Gastroesophageal sphincter (tissue), 4 donors: ENCODE measurements at regions not wholly inside any gene's neighbourhood (a gene's known extent, or its start where the extent isn't known, plus 50 kb on each side); places are given as distances from the start of the nearest gene placed in this dataset.

ENCODE experiments used
- ATAC-seq: fragments of 150-250 bp; one replicate; pipeline ENCODE4 v1.9.1; 2016; ENCODE audit warnings: mild to moderate bottlenecking, moderate library complexity
- H3K27ac ChIP-seq, 4 donors: fragments of 200-600 bp; sonication (generic) in 3 of 4; 1 replicate in 3 of 4; 2 replicates in 1 of 4; pipeline ENCODE4 v1.5.1; 2016 to 2019
- H3K27me3 ChIP-seq: fragments of 200-600 bp; sonication (generic); one replicate; pipeline ENCODE4 v1.5.1; 2019
- H3K36me3 ChIP-seq, 2 donors: fragments of 200-600 bp; sonication (generic); one replicate each; pipeline ENCODE4 v1.5.1; 2019; ENCODE audit warnings: control low read depth in 1 of 2
- H3K4me1 ChIP-seq, 3 donors: fragments of 200-600 bp; sonication (generic); 1 replicate in 2 of 3; 2 replicates in 1 of 3; pipeline ENCODE4 v1.5.1; 2016 to 2019; ENCODE audit warnings: control low read depth in 2 of 3
- H3K4me3 ChIP-seq, 2 donors: fragments of 200-600 bp; sonication (generic); one replicate each; pipeline ENCODE4 v1.5.1; 2019; ENCODE audit warnings: mild to moderate bottlenecking in 1 of 2, moderate library complexity in 1 of 2
- H3K9me3 ChIP-seq, 3 donors: fragments of 200-600 bp; sonication (generic); one replicate each; pipeline ENCODE4 v1.5.1; 2017 to 2019; ENCODE audit warnings: control low read depth in 2 of 3
- EP300 ChIP-seq: sonication (generic); formaldehyde crosslinking; IDR thresholded peaks from one replicate; pipeline ENCODE4 v1.6.1; 2017; ENCODE audit warnings: antibody characterized with exemption, mild to moderate bottlenecking
- POLR2A ChIP-seq, 2 donors: fragments of 450-650 bp; IDR thresholded peaks; one replicate each; pipeline ENCODE4 v1.6.1; 2017; ENCODE audit warnings: antibody characterized with exemption in 2 of 2, mild to moderate bottlenecking in 2 of 2, moderate library complexity in 1 of 2
- POLR2AphosphoS5 ChIP-seq: sonication (generic); formaldehyde crosslinking; IDR thresholded peaks from one replicate; pipeline ENCODE4 v1.6.1; 2017; ENCODE audit warnings: antibody characterized with exemption
- WGBS, 2 donors: methylation state at CpG; one replicate each; pipeline ENCODE4 v1.1.5; 2018; ENCODE audit warnings: low coverage in 1 of 2; 5-methylcytosine and 5-hydroxymethylcytosine counted together
- TF ChIP-seq, protein P1 (sequence below), 4 experiments: fragments of 200-600 bp in 2 of 4; fragments of 450-650 bp in 2 of 4; sonication (generic) in 1 of 4; IDR thresholded peaks; one replicate each; pipeline ENCODE4 v1.5.1; 2017 to 2019; ENCODE audit warnings: antibody characterized with exemption in 4 of 4, mild to moderate bottlenecking in 2 of 4, moderate library complexity in 2 of 4

DNA sequence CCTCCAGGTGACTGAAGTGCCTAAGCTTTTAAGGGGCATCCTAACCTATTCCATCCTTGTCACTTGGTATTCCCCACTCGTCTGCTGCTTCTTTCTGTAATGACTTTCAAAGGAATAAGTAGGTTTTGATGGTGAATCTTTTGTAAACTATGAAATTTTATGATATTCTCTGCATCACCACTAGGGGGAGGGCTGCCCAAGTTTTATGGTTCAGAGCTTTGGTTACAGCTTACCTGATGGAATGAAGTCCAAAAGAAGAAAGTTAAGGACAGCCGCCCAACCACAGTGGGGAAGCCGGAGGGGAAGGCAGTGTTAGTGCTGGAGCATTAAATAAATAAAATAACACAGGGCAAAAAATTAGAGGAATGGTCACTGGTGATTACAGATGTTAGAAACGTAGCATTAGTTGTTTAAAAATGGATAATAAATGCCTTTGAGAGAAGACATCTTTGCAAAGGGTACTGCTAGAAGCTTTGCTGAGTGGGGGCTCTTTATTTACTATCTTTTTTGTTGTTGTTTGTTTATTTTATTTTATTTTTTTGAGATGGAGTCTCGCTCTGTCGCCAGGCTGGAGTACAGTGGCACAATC lies 204.9 kb downstream of the GBA3 start:
- H3K27ac ChIP-seq, result no peak overlapping the region
- no peak overlapping the region for H3K4me3 ChIP-seq
- TF ChIP-seq EP300, result no peak
- TF ChIP-seq, protein P1, sequence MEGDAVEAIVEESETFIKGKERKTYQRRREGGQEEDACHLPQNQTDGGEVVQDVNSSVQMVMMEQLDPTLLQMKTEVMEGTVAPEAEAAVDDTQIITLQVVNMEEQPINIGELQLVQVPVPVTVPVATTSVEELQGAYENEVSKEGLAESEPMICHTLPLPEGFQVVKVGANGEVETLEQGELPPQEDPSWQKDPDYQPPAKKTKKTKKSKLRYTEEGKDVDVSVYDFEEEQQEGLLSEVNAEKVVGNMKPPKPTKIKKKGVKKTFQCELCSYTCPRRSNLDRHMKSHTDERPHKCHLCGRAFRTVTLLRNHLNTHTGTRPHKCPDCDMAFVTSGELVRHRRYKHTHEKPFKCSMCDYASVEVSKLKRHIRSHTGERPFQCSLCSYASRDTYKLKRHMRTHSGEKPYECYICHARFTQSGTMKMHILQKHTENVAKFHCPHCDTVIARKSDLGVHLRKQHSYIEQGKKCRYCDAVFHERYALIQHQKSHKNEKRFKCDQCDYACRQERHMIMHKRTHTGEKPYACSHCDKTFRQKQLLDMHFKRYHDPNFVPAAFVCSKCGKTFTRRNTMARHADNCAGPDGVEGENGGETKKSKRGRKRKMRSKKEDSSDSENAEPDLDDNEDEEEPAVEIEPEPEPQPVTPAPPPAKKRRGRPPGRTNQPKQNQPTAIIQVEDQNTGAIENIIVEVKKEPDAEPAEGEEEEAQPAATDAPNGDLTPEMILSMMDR (IDR thresholded peaks at IDR 0.05), result peak; percentile 47 to 72 (median 58)
- no peak for ATAC-seq
- no peaks in the 10 kb centered on the region for H3K4me1 ChIP-seq
- no peaks in the 10 kb centered on the region for H3K9me3 ChIP-seq
- WGBS, 2 donors, result 45 to 50% methylated on average over 6 of the region's 6 CpGs
- no peaks in the 10 kb centered on the region for H3K27me3 ChIP-seq
- H3K36me3 ChIP-seq, result no peaks in the 10 kb centered on the region

DNA sequence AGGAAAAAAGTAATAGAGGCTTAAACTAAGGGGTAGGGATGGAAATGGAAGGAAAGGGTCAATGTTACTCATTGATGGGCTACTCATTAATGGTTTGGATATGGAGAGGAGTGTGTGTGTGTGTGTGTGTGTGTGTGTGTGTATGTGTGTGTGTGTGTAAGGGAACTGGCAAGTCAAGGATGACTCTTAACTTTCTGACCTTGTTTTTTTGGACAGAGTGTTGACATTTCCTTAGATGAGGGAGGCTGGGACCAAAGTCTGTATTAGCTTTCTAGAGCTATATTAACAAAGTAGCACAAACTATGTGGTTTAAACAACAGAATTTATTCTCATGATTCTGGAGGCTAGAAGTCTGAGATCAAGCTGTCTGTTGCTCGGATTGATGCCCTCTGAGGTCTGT lies 202.7 kb downstream of the GBA3 start:
- Histone ChIP-seq H3K9me3 (no peaks in the 10 kb centered on the region), H3K4me3 (no peak overlapping the region), H3K36me3 (no peaks in the 10 kb centered on the region), H3K27ac (no peak overlapping the region), H3K4me1 (no peaks in the 10 kb centered on the region), H3K27me3 (no peaks in the 10 kb centered on the region)
- TF ChIP-seq, protein P1 (IDR thresholded peaks at IDR 0.05), result no peak
- TF ChIP-seq EP300, result no peak
- no peak for TF ChIP-seq POLR2A (IDR thresholded peaks at IDR 0.05)
- TF ChIP-seq POLR2AphosphoS5, result no peak
- ATAC-seq, result no peak
- 71 to 75% methylated on average over 1 of the region's 1 CpG for WGBS, 2 donors

DNA sequence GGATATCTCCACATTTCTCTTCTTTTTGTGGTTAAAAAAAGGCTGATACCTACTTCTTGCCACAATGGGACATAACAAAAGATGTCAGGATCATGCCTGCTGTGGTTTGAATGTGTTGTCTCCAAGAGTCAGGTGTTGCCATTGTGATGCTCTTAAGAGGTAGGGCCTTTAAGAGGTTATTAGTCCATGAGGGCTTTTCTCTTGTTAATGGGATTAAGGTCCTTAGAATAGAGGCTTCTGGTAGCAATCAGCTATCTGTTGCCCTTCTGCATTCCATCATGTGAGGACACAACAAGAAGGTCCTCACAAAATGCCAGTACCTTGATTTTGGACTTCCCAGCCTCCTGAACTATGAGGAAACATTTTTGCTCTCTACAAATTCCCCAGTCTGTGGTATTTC lies 191.4 kb downstream of the GBA3 start:
- no peak for ATAC-seq
- Histone ChIP-seq H3K36me3 (no peaks in the 10 kb centered on the region), H3K9me3 (no peaks in the 10 kb centered on the region), H3K4me1 (no peaks in the 10 kb centered on the region), H3K4me3 (no peak overlapping the region), H3K27ac (no peak overlapping the region), H3K27me3 (no peaks in the 10 kb centered on the region)
- no peak for TF ChIP-seq EP300
- TF ChIP-seq POLR2A (IDR thresholded peaks at IDR 0.05), result no peak
- TF ChIP-seq, protein P1 (IDR thresholded peaks at IDR 0.05), result no peak
- no peak for TF ChIP-seq POLR2AphosphoS5

DNA sequence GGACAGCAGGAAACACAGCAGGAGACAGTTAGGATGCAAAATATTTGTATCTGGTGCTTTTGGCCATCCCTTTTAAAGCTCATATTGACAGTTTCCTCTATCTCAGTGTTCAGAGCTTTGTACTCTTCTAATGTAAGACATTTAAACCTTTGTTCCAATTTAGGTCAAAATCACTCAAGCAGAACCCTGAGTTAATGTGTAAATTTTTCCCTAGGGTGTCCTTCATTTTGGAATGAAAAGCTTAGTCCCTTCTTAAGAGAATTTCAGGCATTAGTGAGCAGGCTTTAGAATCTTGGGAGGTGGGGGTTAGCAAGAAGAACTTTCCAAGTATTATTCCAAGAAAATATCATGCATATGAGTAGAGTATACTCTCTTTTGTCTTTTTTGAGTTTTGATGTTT lies 188.7 kb downstream of the GBA3 start:
- H3K27me3 ChIP-seq, result no peaks in the 10 kb centered on the region
- no peaks in the 10 kb centered on the region for H3K36me3 ChIP-seq
- TF ChIP-seq POLR2AphosphoS5 (no peak), POLR2A (IDR thresholded peaks at IDR 0.05) (no peak), EP300 (no peak)
- TF ChIP-seq, protein P1 (IDR thresholded peaks at IDR 0.05), result no peak
- no peak overlapping the region for H3K27ac ChIP-seq
- H3K4me3 ChIP-seq, result no peak overlapping the region
- no peaks in the 10 kb centered on the region for H3K4me1 ChIP-seq
- no peaks in the 10 kb centered on the region for H3K9me3 ChIP-seq
- no peak for ATAC-seq

DNA sequence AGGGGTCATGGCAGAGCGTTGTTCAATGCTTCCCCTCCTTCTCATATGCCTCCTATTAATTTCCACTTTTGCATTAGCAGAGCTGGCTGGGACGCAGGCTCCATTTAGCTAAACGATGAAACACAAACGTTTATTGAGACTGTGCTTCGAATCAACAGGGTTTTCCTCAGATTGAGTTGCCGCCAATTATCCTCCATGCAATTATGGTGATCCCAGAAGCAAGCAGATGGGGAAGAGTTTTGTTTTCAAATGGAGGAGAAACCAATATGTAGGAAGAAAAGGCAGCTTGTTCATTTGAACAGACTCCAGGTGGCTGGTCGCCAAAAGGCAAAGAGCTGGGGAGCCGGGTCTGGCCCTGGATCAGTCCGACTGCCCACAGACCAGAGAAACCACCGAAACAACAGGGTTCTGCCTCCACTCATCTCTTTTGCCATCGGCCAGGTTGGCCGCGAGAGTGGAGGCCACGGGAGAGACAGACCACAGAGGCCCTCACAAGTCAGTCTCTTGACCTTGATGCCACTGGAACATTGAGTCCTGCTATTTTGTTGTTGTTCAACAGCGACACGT lies 184.8 kb downstream of the GBA3 start:
- H3K4me3 ChIP-seq, result no peak overlapping the region
- TF ChIP-seq POLR2AphosphoS5 (no peak), EP300 (no peak), POLR2A (IDR thresholded peaks at IDR 0.05) (no peak)
- TF ChIP-seq, protein P1 (IDR thresholded peaks at IDR 0.05), result no peak
- peaks cover 0 to 4% (median 0%) of the 10 kb centered on the region in 3 donors for H3K9me3 ChIP-seq
- no peaks in the 10 kb centered on the region for H3K4me1 ChIP-seq
- H3K36me3 ChIP-seq, result no peaks in the 10 kb centered on the region
- H3K27ac ChIP-seq, result no peak overlapping the region
- no peaks in the 10 kb centered on the region for H3K27me3 ChIP-seq
- WGBS, 2 donors, result 83 to 89% methylated on average over 3 to 12 of the region's 16 CpGs
- no peak for ATAC-seq
